ENCODE measurements at regions not wholly inside any gene's neighbourhood (a gene's known extent, or its start where the extent isn't known, plus 50 kb on each side); places are given as distances from the start of the nearest gene placed in this dataset.
"Not testable (repeated sequence)": the region's sequence is repeated elsewhere in the genome, so short reads cannot be mapped to it uniquely, and the experiment has no call there.

- not testable (repeated sequence) for TF ChIP-seq POLR2A (IDR thresholded peaks at IDR 0.05; ENCODE audit: low read depth, low read length); TAF1 (IDR thresholded peaks at IDR 0.05; ENCODE audit: low read depth, low read length); POLR2AphosphoS5 (IDR thresholded peaks at IDR 0.05; ENCODE audit: low read depth, low read length); SPI1 (IDR thresholded peaks at IDR 0.05; ENCODE audit: low read depth, low read length); PAX5 (IDR thresholded peaks at IDR 0.05; ENCODE audit: insufficient read depth, low read length, severe bottlenecking)
These were observed 222.4 kb upstream of the PCDH9 start for GRCh38 chr13:67452526-67452925.
